ENCODE measurements at regions not wholly inside any gene's neighbourhood (a gene's known extent, or its start where the extent isn't known, plus 50 kb on each side); places are given as distances from the start of the nearest gene placed in this dataset.

GRCh38 chr5:5777013-5777412, 354.5 kb downstream of the ICE1 start:
- WGBS, 2 donors: 79 to 87% methylated on average over 2 of the region's 2 CpGs
- Histone ChIP-seq H3K4me1 (peaks cover 0 to 11% (median 10%) of the 10 kb centered on the region in 4 donors), H3K27me3 (no peaks in the 10 kb centered on the region), H3K9me3 (no peaks in the 10 kb centered on the region), H3K27ac (no peak overlapping the region), H3K36me3 (no peaks in the 10 kb centered on the region), H3K4me3 (no peak overlapping the region)
- no peak for TF ChIP-seq POLR2AphosphoS5 (IDR thresholded peaks at IDR 0.05)
- no peak for TF ChIP-seq POLR2A (IDR thresholded peaks at IDR 0.05)
- TF ChIP-seq EP300 (IDR thresholded peaks at IDR 0.05): no peak
- no peak for TF ChIP-seq CTCF (IDR thresholded peaks at IDR 0.05)
- intact Hi-C loops (cut with DNase I): no loop called here
- DNase-seq: no peak

GRCh38 chr5:5772202-5772601, 349.7 kb downstream of the ICE1 start:
- Histone ChIP-seq H3K36me3 (no peaks in the 10 kb centered on the region), H3K27ac (no peak overlapping the region), H3K4me1 (peaks cover 0 to 16% (median 13%) of the 10 kb centered on the region in 4 donors), H3K4me3 (no peak overlapping the region), H3K9me3 (no peaks in the 10 kb centered on the region), H3K27me3 (no peaks in the 10 kb centered on the region)
- intact Hi-C loops (cut with DNase I): no loop called here
- no peak for DNase-seq
- TF ChIP-seq CTCF (IDR thresholded peaks at IDR 0.05) (no peak), EP300 (IDR thresholded peaks at IDR 0.05) (no peak), POLR2AphosphoS5 (IDR thresholded peaks at IDR 0.05) (no peak), POLR2A (IDR thresholded peaks at IDR 0.05) (no peak)
- WGBS, 2 donors: 82 to 90% methylated on average over 3 of the region's 3 CpGs

DNA sequence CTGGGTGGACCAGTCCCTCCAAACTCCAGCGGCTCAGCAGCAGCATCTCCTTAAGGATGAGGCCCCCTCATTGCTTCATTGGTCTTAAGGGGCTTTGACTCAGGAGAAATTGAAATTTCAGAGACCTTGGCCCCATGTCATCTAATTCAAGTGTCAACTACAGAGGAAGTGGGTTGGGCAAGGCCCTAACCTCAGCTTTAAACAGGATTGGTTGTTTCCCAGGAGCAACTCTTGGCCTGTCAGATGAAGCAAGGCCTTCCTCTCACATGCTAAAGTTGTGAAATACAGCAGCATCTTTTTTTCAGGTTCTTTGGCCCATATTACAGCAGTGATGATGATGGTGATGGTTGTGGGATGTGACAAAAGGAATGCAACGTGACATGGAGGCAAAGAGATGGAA, 348.3 kb downstream of the ICE1 start:
- TF ChIP-seq CTCF (IDR thresholded peaks at IDR 0.05) (no peak), POLR2AphosphoS5 (IDR thresholded peaks at IDR 0.05) (no peak), EP300 (IDR thresholded peaks at IDR 0.05) (no peak), POLR2A (IDR thresholded peaks at IDR 0.05) (no peak)
- DNase-seq: no peak
- H3K27me3 ChIP-seq: no peaks in the 10 kb centered on the region
- 52 to 75% methylated on average over 2 of the region's 2 CpGs for WGBS, 2 donors
- H3K9me3 ChIP-seq: no peaks in the 10 kb centered on the region
- H3K4me1 ChIP-seq: peaks cover 0 to 17% (median 16%) of the 10 kb centered on the region in 4 donors
- H3K4me3 ChIP-seq: no peak overlapping the region
- intact Hi-C loops (cut with DNase I): no loop called here
- H3K27ac ChIP-seq: no peak overlapping the region
- no peaks in the 10 kb centered on the region for H3K36me3 ChIP-seq

DNA sequence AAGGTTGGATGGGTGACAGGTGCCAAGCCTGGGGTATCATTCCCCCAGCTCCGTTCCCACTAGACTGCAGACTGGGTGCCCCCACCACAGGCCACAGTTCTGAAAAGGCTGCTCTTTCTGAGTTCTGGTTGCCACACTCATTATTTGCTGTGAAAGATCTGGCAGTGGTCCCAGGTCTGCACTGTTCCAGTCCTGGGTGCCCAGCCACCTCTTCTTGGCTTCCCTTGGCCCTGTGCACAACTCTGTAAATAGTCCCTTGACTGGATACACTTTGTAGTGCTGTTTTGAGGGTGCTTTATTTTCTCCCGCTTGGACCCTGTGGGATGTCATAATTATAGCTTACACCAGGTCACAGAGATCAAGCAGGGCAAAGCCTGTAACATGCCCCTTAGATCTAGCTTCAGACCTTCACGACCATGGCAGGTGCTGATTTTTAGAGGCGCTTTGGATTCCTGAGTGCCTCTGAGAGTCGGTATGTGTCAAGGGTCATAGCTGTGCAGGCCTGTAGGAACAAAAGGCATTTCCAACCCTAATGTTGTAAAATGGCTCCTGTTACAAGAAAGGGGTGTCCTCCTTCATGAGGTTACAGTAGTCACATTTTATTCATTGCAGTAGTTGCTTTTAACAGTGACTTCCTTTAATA, 344.9 kb downstream of the ICE1 start:
- Histone ChIP-seq H3K27me3 (no peaks in the 10 kb centered on the region), H3K9me3 (no peaks in the 10 kb centered on the region), H3K4me3 (no peak overlapping the region), H3K4me1 (peaks cover 0 to 9% (median 7%) of the 10 kb centered on the region in 4 donors), H3K27ac (no peak overlapping the region), H3K36me3 (no peaks in the 10 kb centered on the region)
- intact Hi-C loops (cut with DNase I): no loop called here
- DNase-seq: no peak
- TF ChIP-seq POLR2A (IDR thresholded peaks at IDR 0.05): no peak
- no peak for TF ChIP-seq POLR2AphosphoS5 (IDR thresholded peaks at IDR 0.05)
- TF ChIP-seq CTCF (IDR thresholded peaks at IDR 0.05): no peak
- TF ChIP-seq EP300 (IDR thresholded peaks at IDR 0.05): no peak
- WGBS, 2 donors: 72 to 74% methylated on average over 5 of the region's 5 CpGs

Measured in sigmoid colon (tissue), 6 donors.